Endodermal cell (in vitro differentiated cells): ENCODE measurements at regions not wholly inside any gene's neighbourhood (a gene's known extent, or its start where the extent isn't known, plus 50 kb on each side); places are given as distances from the start of the nearest gene placed in this dataset.

Experiments used
- DNase-seq: peaks from one replicate; pipeline ENCODE4 v3.0.0-alpha.2; 2017
- H3K27ac ChIP-seq: 2 replicates; pipeline ENCODE4 v1.5.1; 2013; ENCODE audit warnings: mild to moderate bottlenecking, low read depth, low read length, moderate library complexity
- H3K27me3 ChIP-seq: 2 replicates; pipeline ENCODE4 v1.6.1; 2013; ENCODE audit warnings: mild to moderate bottlenecking, low read length, moderate library complexity; ENCODE audit not compliant: insufficient read depth, control insufficient read depth, poor library complexity, severe bottlenecking
- H3K36me3 ChIP-seq: 2 replicates; pipeline ENCODE4 v1.7.0; 2013; ENCODE audit warnings: mild to moderate bottlenecking, low read length, moderate library complexity; ENCODE audit not compliant: control insufficient read depth, insufficient read depth
- H3K4me1 ChIP-seq: one replicate; pipeline ENCODE4 v1.7.0; 2013; ENCODE audit warnings: low read length; ENCODE audit not compliant: control insufficient read depth, insufficient read depth
- H3K4me3 ChIP-seq: 2 replicates; pipeline ENCODE4 v1.5.1; 2013; ENCODE audit warnings: mild to moderate bottlenecking, low read length, moderate library complexity
- H3K9ac ChIP-seq: 2 replicates; pipeline ENCODE4 v1.6.1; 2013; ENCODE audit warnings: mild to moderate bottlenecking, low read length, moderate library complexity; ENCODE audit not compliant: poor library complexity, severe bottlenecking; ENCODE audit errors: extremely low read depth
- H3K9me3 ChIP-seq: 2 replicates; pipeline ENCODE4 v1.6.1; 2013; ENCODE audit warnings: mild to moderate bottlenecking, low read length, moderate library complexity; ENCODE audit not compliant: control insufficient read depth
- H3K27ac Mint-ChIP-seq: 2 replicates; pipeline ENCODE4 v1.8.0; 2020; ENCODE audit warnings: mixed read lengths
- H3K27me3 Mint-ChIP-seq: 2 replicates; pipeline ENCODE4 v1.8.0; 2021; ENCODE audit warnings: mild to moderate bottlenecking, mixed read lengths; ENCODE audit not compliant: insufficient read depth
- H3K36me3 Mint-ChIP-seq: 2 replicates; pipeline ENCODE4 v1.8.0; 2020; ENCODE audit warnings: low read depth, mixed read lengths
- H3K4me1 Mint-ChIP-seq: 2 replicates; pipeline ENCODE4 v1.8.0; 2020; ENCODE audit warnings: mixed read lengths
- H3K4me3 Mint-ChIP-seq: 2 replicates; pipeline ENCODE4 v1.8.0; 2020; ENCODE audit warnings: mild to moderate bottlenecking, moderate library complexity, mixed read lengths
- H3K9me3 Mint-ChIP-seq: 2 replicates; pipeline ENCODE4 v1.8.0; 2020; ENCODE audit warnings: mild to moderate bottlenecking, mixed read lengths
- CTCF ChIP-seq: fragments of 200-600 bp; sonication (generic); conservative IDR thresholded peaks from 2 replicates; pipeline ENCODE4 v1.5.0; 2021; ENCODE audit warnings: antibody characterized with exemption, mild to moderate bottlenecking
- WGBS, 2 experiments: methylation state at CpG; one replicate each; pipeline versions ENCODE4 v1.1.5 to v1.1.7; 2013; ENCODE audit warnings: missing lambda C conversion rate in 2 of 2, mixed read lengths in 1 of 2; ENCODE audit not compliant: insufficient coverage in 1 of 2, insufficient read length in 1 of 2; 5-methylcytosine and 5-hydroxymethylcytosine counted together

- no peak overlapping the region for H3K4me3 Mint-ChIP-seq
Observed at GRCh38 chr2:6219906-6220305, 527.7 kb downstream of the SOX11 start.

GRCh38 chr2:6222296-6222695, 530.1 kb downstream of the SOX11 start:
- DNase-seq: no peak
- no peak overlapping the region for H3K9ac ChIP-seq
- no peaks in the 10 kb centered on the region for H3K9me3 ChIP-seq
- Mint-ChIP-seq H3K9me3 (no peaks in the 10 kb centered on the region), H3K27ac (no peak overlapping the region), H3K4me3 (no peak overlapping the region), H3K36me3 (no peaks in the 10 kb centered on the region), H3K4me1 (no peaks in the 10 kb centered on the region), H3K27me3 (no peaks in the 10 kb centered on the region)
- H3K27me3 ChIP-seq: no peaks in the 10 kb centered on the region
- no peak overlapping the region for H3K4me3 ChIP-seq
- no peak overlapping the region for H3K27ac ChIP-seq
- no peaks in the 10 kb centered on the region for H3K36me3 ChIP-seq
- WGBS, 2 experiments: 93 to 100% methylated on average over 2 to 4 of the region's 4 CpGs
- no peaks in the 10 kb centered on the region for H3K4me1 ChIP-seq
- no peak for TF ChIP-seq CTCF

More at GRCh38 chr2:6219906-6220305, 527.7 kb downstream of the SOX11 start:
- no peaks in the 10 kb centered on the region for H3K9me3 ChIP-seq
- no peaks in the 10 kb centered on the region for H3K4me1 ChIP-seq
- H3K36me3 ChIP-seq: no peaks in the 10 kb centered on the region
- Mint-ChIP-seq H3K9me3 (no peaks in the 10 kb centered on the region), H3K4me1 (no peaks in the 10 kb centered on the region), H3K27ac (no peak overlapping the region), H3K36me3 (no peaks in the 10 kb centered on the region), H3K27me3 (no peaks in the 10 kb centered on the region)
- no peak for TF ChIP-seq CTCF
- H3K9ac ChIP-seq: no peak overlapping the region
- H3K27ac ChIP-seq: no peak overlapping the region
- H3K27me3 ChIP-seq: no peaks in the 10 kb centered on the region
- 78 to 91% methylated on average over 2 to 4 of the region's 4 CpGs for WGBS, 2 experiments
- DNase-seq: no peak
- no peak overlapping the region for H3K4me3 ChIP-seq

- Histone ChIP-seq H3K36me3 (no peaks in the 10 kb centered on the region), H3K4me3 (no peak overlapping the region), H3K27me3 (no peaks in the 10 kb centered on the region), H3K9me3 (no peaks in the 10 kb centered on the region), H3K9ac (no peak overlapping the region), H3K27ac (no peak overlapping the region), H3K4me1 (no peaks in the 10 kb centered on the region)
- Mint-ChIP-seq H3K4me1 (no peaks in the 10 kb centered on the region), H3K9me3 (no peaks in the 10 kb centered on the region), H3K36me3 (no peaks in the 10 kb centered on the region), H3K27me3 (no peaks in the 10 kb centered on the region), H3K4me3 (no peak overlapping the region), H3K27ac (no peak overlapping the region)
- no peak for TF ChIP-seq CTCF
- DNase-seq: no peak
- WGBS, 2 experiments: 81 to 82% methylated on average over 2 to 4 of the region's 4 CpGs
Observed at GRCh38 chr2:6224267-6224666, 532.1 kb downstream of the SOX11 start.
